Effector memory CD4-positive, alpha-beta T cell (primary cell): ENCODE measurements at regions not wholly inside any gene's neighbourhood (a gene's known extent, or its start where the extent isn't known, plus 50 kb on each side); places are given as distances from the start of the nearest gene placed in this dataset.

Source experiments
- DNase-seq, 3 donors: peaks; one replicate each; pipeline ENCODE4 v3.0.0-alpha.2; 2020
- H3K27ac ChIP-seq: 2 replicates; pipeline ENCODE4 v1.7.0; 2013; ENCODE audit warnings: mild to moderate bottlenecking, low read length, moderate library complexity; ENCODE audit not compliant: insufficient read depth, poor library complexity, severe bottlenecking
- H3K27me3 ChIP-seq: replicated peaks from 2 replicates; pipeline ENCODE4 v1.7.0; 2013; ENCODE audit warnings: mild to moderate bottlenecking, low read length; ENCODE audit not compliant: insufficient read depth, control insufficient read depth, poor library complexity, severe bottlenecking
- H3K36me3 ChIP-seq: 2 replicates; pipeline ENCODE4 v1.7.0; 2013; ENCODE audit warnings: mild to moderate bottlenecking, low read length, moderate library complexity; ENCODE audit not compliant: control insufficient read depth, insufficient read depth
- H3K4me1 ChIP-seq: 2 replicates; pipeline ENCODE4 v1.7.0; 2013; ENCODE audit warnings: low read length, mild to moderate bottlenecking; ENCODE audit not compliant: control insufficient read depth, insufficient read depth, poor library complexity, severe bottlenecking
- H3K4me3 ChIP-seq: 2 replicates; pipeline ENCODE4 v1.7.0; 2013; ENCODE audit warnings: low read length, low read depth, mild to moderate bottlenecking; ENCODE audit not compliant: insufficient read depth, poor library complexity, severe bottlenecking
- H3K9me3 ChIP-seq: 2 replicates; pipeline ENCODE4 v1.7.0; 2013; ENCODE audit warnings: mild to moderate bottlenecking, low read length, moderate library complexity; ENCODE audit not compliant: control insufficient read depth

- no peaks in the 10 kb centered on the region for H3K27me3 ChIP-seq
- no peak overlapping the region for H3K27ac ChIP-seq
Measured at GRCh38 chr1:75984781-75985180, 52.6 kb upstream of the ASB17 start.

GRCh38 chr1:75985827-75986226 lies 53.6 kb upstream of the ASB17 start:
- Histone ChIP-seq H3K36me3 (no peaks in the 10 kb centered on the region), H3K27ac (no peak overlapping the region)

More at GRCh38 chr1:75984781-75985180, 52.6 kb upstream of the ASB17 start:
- Histone ChIP-seq H3K4me3 (no peak overlapping the region), H3K36me3 (no peaks in the 10 kb centered on the region), H3K4me1 (no peaks in the 10 kb centered on the region), H3K9me3 (no peaks in the 10 kb centered on the region)
- no peak for DNase-seq

GRCh38 chr1:75986478-75986877 lies 54.3 kb upstream of the ASB17 start:
- no peak for DNase-seq
- no peaks in the 10 kb centered on the region for H3K27me3 ChIP-seq

More at GRCh38 chr1:75985827-75986226, 53.6 kb upstream of the ASB17 start:
- Histone ChIP-seq H3K4me1 (no peaks in the 10 kb centered on the region), H3K4me3 (no peak overlapping the region), H3K27me3 (no peaks in the 10 kb centered on the region), H3K9me3 (no peaks in the 10 kb centered on the region)
- DNase-seq: no peak

GRCh38 chr1:75989121-75989520 lies 56.9 kb upstream of the ASB17 start:
- no peaks in the 10 kb centered on the region for H3K9me3 ChIP-seq
- no peak overlapping the region for H3K4me3 ChIP-seq
- no peak for DNase-seq
- no peak overlapping the region for H3K27ac ChIP-seq
- H3K27me3 ChIP-seq: no peaks in the 10 kb centered on the region
- H3K4me1 ChIP-seq: no peaks in the 10 kb centered on the region
- H3K36me3 ChIP-seq: no peaks in the 10 kb centered on the region

More at GRCh38 chr1:75986478-75986877, 54.3 kb upstream of the ASB17 start:
- Histone ChIP-seq H3K4me1 (no peaks in the 10 kb centered on the region), H3K4me3 (no peak overlapping the region), H3K36me3 (no peaks in the 10 kb centered on the region), H3K27ac (no peak overlapping the region), H3K9me3 (no peaks in the 10 kb centered on the region)

GRCh38 chr1:75990686-75991085 lies 58.5 kb upstream of the ASB17 start:
- Histone ChIP-seq H3K36me3 (no peaks in the 10 kb centered on the region), H3K9me3 (no peaks in the 10 kb centered on the region), H3K27ac (no peak overlapping the region), H3K4me1 (no peaks in the 10 kb centered on the region), H3K4me3 (no peak overlapping the region), H3K27me3 (no peaks in the 10 kb centered on the region)
- no peak for DNase-seq

GRCh38 chr1:75991497-75992114 lies 59.4 kb upstream of the ASB17 start:
- Histone ChIP-seq H3K4me3 (no peak overlapping the region), H3K36me3 (no peaks in the 10 kb centered on the region), H3K27ac (no peak overlapping the region), H3K4me1 (no peaks in the 10 kb centered on the region), H3K9me3 (no peaks in the 10 kb centered on the region), H3K27me3 (no peaks in the 10 kb centered on the region)
- peak in 2 of 3 donors; percentile 15 to 40 for DNase-seq

GRCh38 chr1:75992312-75992711 lies 60.1 kb upstream of the ASB17 start:
- no peaks in the 10 kb centered on the region for H3K36me3 ChIP-seq
- H3K4me3 ChIP-seq: no peak overlapping the region
- no peak for DNase-seq
- no peak overlapping the region for H3K27ac ChIP-seq
- no peaks in the 10 kb centered on the region for H3K9me3 ChIP-seq
- H3K27me3 ChIP-seq: no peaks in the 10 kb centered on the region
- no peaks in the 10 kb centered on the region for H3K4me1 ChIP-seq

GRCh38 chr1:75993661-75994060 lies 61.5 kb upstream of the ASB17 start:
- no peak for DNase-seq
- no peak overlapping the region for H3K4me3 ChIP-seq
- no peak overlapping the region for H3K27ac ChIP-seq
- H3K36me3 ChIP-seq: no peaks in the 10 kb centered on the region
- H3K9me3 ChIP-seq: no peaks in the 10 kb centered on the region
- H3K4me1 ChIP-seq: no peaks in the 10 kb centered on the region
- H3K27me3 ChIP-seq: no peaks in the 10 kb centered on the region

GRCh38 chr1:75996196-75996595 lies 64.0 kb upstream of the ASB17 start:
- DNase-seq: no peak

GRCh38 chr1:75999034-75999433 lies 66.8 kb upstream of the ASB17 start:
- no peak for DNase-seq
- Histone ChIP-seq H3K36me3 (no peaks in the 10 kb centered on the region), H3K27ac (no peak overlapping the region), H3K9me3 (no peaks in the 10 kb centered on the region), H3K4me1 (no peaks in the 10 kb centered on the region), H3K27me3 (no peaks in the 10 kb centered on the region), H3K4me3 (no peak overlapping the region)

More at GRCh38 chr1:75996196-75996595, 64.0 kb upstream of the ASB17 start:
- Histone ChIP-seq H3K4me3 (no peak overlapping the region), H3K27ac (no peak overlapping the region), H3K27me3 (no peaks in the 10 kb centered on the region), H3K36me3 (no peaks in the 10 kb centered on the region), H3K9me3 (no peaks in the 10 kb centered on the region), H3K4me1 (no peaks in the 10 kb centered on the region)
